ENCODE measurements at regions not wholly inside any gene's neighbourhood (a gene's known extent, or its start where the extent isn't known, plus 50 kb on each side); places are given as distances from the start of the nearest gene placed in this dataset.

DNA sequence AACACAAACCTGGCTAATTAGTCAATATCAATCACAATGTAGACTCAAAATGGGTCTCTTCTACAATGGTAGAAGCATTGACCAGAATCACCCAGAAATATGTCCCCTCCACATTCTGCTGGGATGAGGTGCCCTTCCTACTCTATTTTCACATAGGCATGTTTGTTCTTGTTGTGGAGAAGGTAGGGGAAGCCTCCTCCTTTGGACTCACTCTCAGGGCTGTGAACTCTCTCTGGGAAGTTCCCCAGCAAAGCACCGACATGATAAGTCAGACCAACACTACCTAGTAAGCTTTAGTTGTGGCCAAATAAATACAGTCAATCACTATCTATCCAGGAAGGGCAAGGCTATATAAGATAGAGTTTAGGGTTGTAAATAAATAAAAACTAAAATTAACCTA, 194.5 kb upstream of the UBL3 start (continued):
- TF ChIP-seq REST (IDR thresholded peaks at IDR 0.05; ENCODE audit: low read depth, low read length) (no peak), MEF2A (IDR thresholded peaks at IDR 0.05; ENCODE audit: borderline replicate concordance, low read depth) (no peak), EP300 (IDR thresholded peaks at IDR 0.05; ENCODE audit: borderline replicate concordance in 1 of 2, low read depth in 1 of 2, low read length in 1 of 2) (no peak), USF1 (IDR thresholded peaks at IDR 0.05; ENCODE audit: borderline replicate concordance, low read depth) (no peak), TAF1 (IDR thresholded peaks at IDR 0.05; ENCODE audit: borderline replicate concordance, low read depth, low read length) (no peak)

DNA sequence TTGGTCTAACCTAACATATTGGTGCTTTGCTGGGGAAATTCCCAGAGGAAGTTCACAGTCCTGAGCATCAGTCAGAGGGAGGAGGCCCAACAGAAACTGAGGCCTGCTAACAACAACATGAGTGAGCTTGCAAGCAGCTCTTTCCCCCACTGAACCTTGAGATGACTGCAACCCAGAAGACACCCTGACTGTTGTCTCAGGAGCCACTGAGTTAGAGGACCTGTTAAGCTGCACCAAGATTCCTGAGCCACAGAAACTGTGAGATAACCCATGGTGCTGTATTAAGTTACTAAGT, 193.2 kb upstream of the UBL3 start:
- Histone ChIP-seq H3K9ac (no peak overlapping the region), H3K27ac (ENCODE audit: low read depth in 2 of 2, low read length in 1 of 2) (no peak overlapping the region), H3K27me3 (ENCODE audit: insufficient read depth) (no peaks in the 10 kb centered on the region), H3K79me2 (ENCODE audit: insufficient read depth) (no peaks in the 10 kb centered on the region), H3K4me2 (no peak overlapping the region), H3K4me1 (ENCODE audit: control insufficient read depth in 1 of 2, insufficient read depth in 2 of 2, low read depth in 1 of 2, low read length in 1 of 2) (peaks cover 0 to 12% of the 10 kb centered on the region in 2 experiments; a peak in 3 of 4 replicates), H3K9me2 (no peaks in the 10 kb centered on the region), H2AFZ (ENCODE audit: low read depth) (no peak overlapping the region), H3K36me3 (replicated peaks in 1 of 2; ENCODE audit: control insufficient read depth in 1 of 2, insufficient read depth in 2 of 2, low read length in 1 of 2) (no peaks in the 10 kb centered on the region), H3K9me3 (no peaks in the 10 kb centered on the region), H3F3A (replicated peaks; ENCODE audit: insufficient read depth) (no peaks in the 10 kb centered on the region), H4K20me1 (ENCODE audit: insufficient read depth) (no peaks in the 10 kb centered on the region), H3K4me3 (ENCODE audit: low read depth in 2 of 2, low read length in 1 of 2) (no peak overlapping the region)
- CTCF ChIA-PET, result interaction anchor here (1.5 kb wide), 1 partner anchor 536 kb away, joined by 3 read pairs; no protein-coding TSS in a partner anchor
- POLR2A ChIA-PET, result no interaction called here
- no peak for DNase-seq
- TF ChIP-seq PBX3 (IDR thresholded peaks at IDR 0.05) (no peak), FOXJ3 (CRISPR knock-in tag; IDR thresholded peaks at IDR 0.05) (no peak), MEF2A (IDR thresholded peaks at IDR 0.05; ENCODE audit: borderline replicate concordance, low read depth) (no peak), JUND (IDR thresholded peaks at IDR 0.05) (no peak), FOSL2 (IDR thresholded peaks at IDR 0.05; ENCODE audit: borderline replicate concordance, low read depth) (no peak), FOXM1 (IDR thresholded peaks at IDR 0.05; ENCODE audit: low read depth) (no peak), GABPA (IDR thresholded peaks at IDR 0.05; ENCODE audit: low read depth) (no peak), NRF1 (IDR thresholded peaks at IDR 0.05; ENCODE audit: low read depth, low read length) (no peak), MXI1 (IDR thresholded peaks at IDR 0.05; ENCODE audit: low read depth, low read length) (no peak), USF2 (IDR thresholded peaks at IDR 0.05; ENCODE audit: borderline replicate concordance, low read depth, low read length) (no peak), RXRA (IDR thresholded peaks at IDR 0.05; ENCODE audit: borderline replicate concordance, low read depth) (no peak), EP300 (IDR thresholded peaks at IDR 0.05; ENCODE audit: borderline replicate concordance in 1 of 2, low read depth in 1 of 2, low read length in 1 of 2) (no peak)
- TF ChIP-seq, protein P1, sequence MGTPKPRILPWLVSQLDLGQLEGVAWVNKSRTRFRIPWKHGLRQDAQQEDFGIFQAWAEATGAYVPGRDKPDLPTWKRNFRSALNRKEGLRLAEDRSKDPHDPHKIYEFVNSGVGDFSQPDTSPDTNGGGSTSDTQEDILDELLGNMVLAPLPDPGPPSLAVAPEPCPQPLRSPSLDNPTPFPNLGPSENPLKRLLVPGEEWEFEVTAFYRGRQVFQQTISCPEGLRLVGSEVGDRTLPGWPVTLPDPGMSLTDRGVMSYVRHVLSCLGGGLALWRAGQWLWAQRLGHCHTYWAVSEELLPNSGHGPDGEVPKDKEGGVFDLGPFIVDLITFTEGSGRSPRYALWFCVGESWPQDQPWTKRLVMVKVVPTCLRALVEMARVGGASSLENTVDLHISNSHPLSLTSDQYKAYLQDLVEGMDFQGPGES (IDR thresholded peaks at IDR 0.05; ENCODE audit: low read depth, low read length), result no peak
- TF ChIP-seq, protein P2, sequence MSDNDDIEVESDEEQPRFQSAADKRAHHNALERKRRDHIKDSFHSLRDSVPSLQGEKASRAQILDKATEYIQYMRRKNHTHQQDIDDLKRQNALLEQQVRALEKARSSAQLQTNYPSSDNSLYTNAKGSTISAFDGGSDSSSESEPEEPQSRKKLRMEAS (IDR thresholded peaks at IDR 0.05; ENCODE audit: low read depth), result no peak

Measured in SK-N-SH (cell line).